Muscle layer of duodenum (tissue), 2 donors: ENCODE measurements at regions not wholly inside any gene's neighbourhood (a gene's known extent, or its start where the extent isn't known, plus 50 kb on each side); places are given as distances from the start of the nearest gene placed in this dataset.
A peak's percentile ranks its signal among the peaks of the same experiment; 100 is the strongest.

Source experiments
- H3K27ac ChIP-seq: one replicate; pipeline ENCODE4 v1.7.0; 2013; ENCODE audit warnings: mild to moderate bottlenecking, low read length
- H3K27me3 ChIP-seq: one replicate; pipeline ENCODE4 v1.7.0; 2013; ENCODE audit warnings: low read depth, mild to moderate bottlenecking, control low read depth, low read length
- H3K36me3 ChIP-seq, 2 donors: one replicate each; pipeline ENCODE4 v1.7.0; 2013; ENCODE audit warnings: low read length in 2 of 2, control low read depth in 1 of 2, mild to moderate bottlenecking in 1 of 2; ENCODE audit not compliant: insufficient read depth in 2 of 2, control insufficient read depth in 1 of 2
- H3K4me1 ChIP-seq, 2 donors: one replicate each; pipeline ENCODE4 v1.7.0; 2013; ENCODE audit warnings: low read length in 2 of 2, mild to moderate bottlenecking in 2 of 2, control low read depth in 1 of 2, moderate library complexity in 1 of 2; ENCODE audit not compliant: insufficient read depth in 2 of 2, control insufficient read depth in 1 of 2
- H3K4me3 ChIP-seq, 2 donors: one replicate each; pipeline ENCODE4 v1.7.0; 2013; ENCODE audit warnings: low read length in 2 of 2, low read depth in 1 of 2, mild to moderate bottlenecking in 1 of 2
- H3K9me3 ChIP-seq, 2 donors: one replicate each; pipeline ENCODE4 v1.7.0; 2013; ENCODE audit warnings: low read length in 2 of 2, control low read depth in 1 of 2, mild to moderate bottlenecking in 1 of 2; ENCODE audit not compliant: control insufficient read depth in 1 of 2
- donor health status: healthy.

GRCh38 chr3:188940573-188940932, 231.2 kb upstream of the TPRG1 start:
- Histone ChIP-seq H3K27ac (no peak overlapping the region), H3K4me3 (no peak overlapping the region), H3K36me3 (no peaks in the 10 kb centered on the region), H3K9me3 (no peaks in the 10 kb centered on the region), H3K4me1 (peaks cover 0 to 5% of the 10 kb centered on the region in 2 donors), H3K27me3 (no peaks in the 10 kb centered on the region)

- no peak overlapping the region for H3K27ac ChIP-seq
- H3K27me3 ChIP-seq, result no peaks in the 10 kb centered on the region
- H3K36me3 ChIP-seq, result no peaks in the 10 kb centered on the region
- H3K4me1 ChIP-seq, result peaks cover 0 to 5% of the 10 kb centered on the region in 2 donors
- no peak overlapping the region for H3K4me3 ChIP-seq
- H3K9me3 ChIP-seq, result no peaks in the 10 kb centered on the region
Measured at GRCh38 chr3:188941103-188941502, 230.7 kb upstream of the TPRG1 start.

GRCh38 chr3:188942191-188942590, 229.6 kb upstream of the TPRG1 start:
- H3K27me3 ChIP-seq, result no peaks in the 10 kb centered on the region
- no peak overlapping the region for H3K4me3 ChIP-seq
- no peaks in the 10 kb centered on the region for H3K36me3 ChIP-seq
- peaks cover 2 to 5% of the 10 kb centered on the region in 2 donors for H3K4me1 ChIP-seq
- no peaks in the 10 kb centered on the region for H3K9me3 ChIP-seq
- H3K27ac ChIP-seq, result no peak overlapping the region

- Histone ChIP-seq H3K27ac (no peak overlapping the region), H3K4me1 (peaks cover 4 to 9% of the 10 kb centered on the region in 2 donors), H3K4me3 (no peak overlapping the region), H3K27me3 (no peaks in the 10 kb centered on the region), H3K9me3 (no peaks in the 10 kb centered on the region), H3K36me3 (peaks cover 0 to 5% of the 10 kb centered on the region in 2 donors)
Measured at GRCh38 chr3:188943591-188943990, 228.2 kb upstream of the TPRG1 start.

- peaks cover 7 to 14% of the 10 kb centered on the region in 2 donors for H3K4me1 ChIP-seq
- H3K27ac ChIP-seq, result peak overlapping the region; percentile 5
Measured at GRCh38 chr3:188944108-188944507, 227.7 kb upstream of the TPRG1 start.

GRCh38 chr3:188946351-188947240, 225.2 kb upstream of the TPRG1 start:
- Histone ChIP-seq H3K27ac (peak overlapping the region; percentile 88), H3K9me3 (no peaks in the 10 kb centered on the region), H3K4me1 (peaks cover 9 to 22% of the 10 kb centered on the region in 2 donors), H3K36me3 (peaks cover 0 to 5% of the 10 kb centered on the region in 2 donors), H3K27me3 (no peaks in the 10 kb centered on the region), H3K4me3 (peak overlapping the region; percentile 54 to 62)

More at GRCh38 chr3:188944108-188944507, 227.7 kb upstream of the TPRG1 start:
- H3K36me3 ChIP-seq, result peaks cover 0 to 5% of the 10 kb centered on the region in 2 donors
- no peak overlapping the region for H3K4me3 ChIP-seq
- H3K9me3 ChIP-seq, result no peaks in the 10 kb centered on the region
- no peaks in the 10 kb centered on the region for H3K27me3 ChIP-seq

GRCh38 chr3:188947401-188948280, 224.1 kb upstream of the TPRG1 start:
- H3K4me1 ChIP-seq, result peaks cover 9 to 22% of the 10 kb centered on the region in 2 donors
- peaks cover 0 to 5% of the 10 kb centered on the region in 2 donors for H3K36me3 ChIP-seq
- H3K9me3 ChIP-seq, result no peaks in the 10 kb centered on the region
- H3K4me3 ChIP-seq, result peak overlapping the region; percentile 54 to 62
- H3K27ac ChIP-seq, result peak overlapping the region; percentile 94
- no peaks in the 10 kb centered on the region for H3K27me3 ChIP-seq

GRCh38 chr3:188948281-188948996, 223.3 kb upstream of the TPRG1 start:
- peaks cover 9 to 22% of the 10 kb centered on the region in 2 donors for H3K4me1 ChIP-seq

GRCh38 chr3:188948997-188949389, 222.8 kb upstream of the TPRG1 start:
- peak overlapping the region; percentile 41 to 62 for H3K4me3 ChIP-seq
- peak overlapping the region; percentile 94 for H3K27ac ChIP-seq
- peaks cover 0 to 5% of the 10 kb centered on the region in 2 donors for H3K36me3 ChIP-seq
- H3K27me3 ChIP-seq, result no peaks in the 10 kb centered on the region
- H3K9me3 ChIP-seq, result no peaks in the 10 kb centered on the region
- H3K4me1 ChIP-seq, result peaks cover 9 to 22% of the 10 kb centered on the region in 2 donors

More at GRCh38 chr3:188948281-188948996, 223.3 kb upstream of the TPRG1 start:
- Histone ChIP-seq H3K36me3 (peaks cover 0 to 5% of the 10 kb centered on the region in 2 donors), H3K4me3 (peak overlapping the region; percentile 41 to 62), H3K27me3 (no peaks in the 10 kb centered on the region), H3K9me3 (no peaks in the 10 kb centered on the region), H3K27ac (peak overlapping the region; percentile 94)

- peaks cover 9 to 22% of the 10 kb centered on the region in 2 donors for H3K4me1 ChIP-seq
- H3K27ac ChIP-seq, result peak overlapping the region; percentile 94
- no peaks in the 10 kb centered on the region for H3K9me3 ChIP-seq
- H3K4me3 ChIP-seq, result no peak overlapping the region
- no peaks in the 10 kb centered on the region for H3K27me3 ChIP-seq
- H3K36me3 ChIP-seq, result peaks cover 0 to 5% of the 10 kb centered on the region in 2 donors
Measured at GRCh38 chr3:188949456-188949855, 222.3 kb upstream of the TPRG1 start.
